HL-60 (cell line): ENCODE measurements at regions not wholly inside any gene's neighbourhood (a gene's known extent, or its start where the extent isn't known, plus 50 kb on each side); places are given as distances from the start of the nearest gene placed in this dataset.

Experiments
- DNase-seq, 2 experiments: peaks; one replicate each; pipeline ENCODE4 v3.0.0-alpha.2; 2010 to 2020; ENCODE audit warnings: low read depth in 1 of 2, low spot score in 1 of 2
- H3K27ac ChIP-seq: fragments of 250-450 bp; sonication (Bioruptor Pico); replicated peaks from 2 replicates; pipeline ENCODE4 v1.5.1; 2020; ENCODE audit warnings: mild to moderate bottlenecking, moderate library complexity
- H3K27me3 ChIP-seq: fragments of 250-450 bp; sonication (Bioruptor Pico); 2 replicates; pipeline ENCODE4 v1.5.1; 2021; ENCODE audit warnings: mild to moderate bottlenecking, moderate library complexity; ENCODE audit not compliant: insufficient read depth, poor library complexity, severe bottlenecking
- H3K4me3 ChIP-seq: replicated peaks from 2 replicates; pipeline ENCODE4 v1.5.1; 2011; ENCODE audit warnings: mild to moderate bottlenecking, control low read depth, low read length; ENCODE audit not compliant: insufficient read depth
- CTCF ChIP-seq: IDR thresholded peaks from one replicate; pipeline ENCODE4 v1.5.1; 2011; ENCODE audit warnings: low read length, control low read depth, inconsistent platforms; ENCODE audit not compliant: insufficient read depth
- GABPA ChIP-seq: IDR thresholded peaks from 2 replicates; pipeline ENCODE4 v1.6.1; 2012; ENCODE audit warnings: low read depth
- POLR2AphosphoS5 ChIP-seq: IDR thresholded peaks from 2 replicates; pipeline ENCODE4 v1.6.1; 2012; ENCODE audit warnings: low read depth
- REST ChIP-seq: IDR thresholded peaks from 2 replicates; pipeline ENCODE4 v1.6.1; 2012; ENCODE audit warnings: low read depth; ENCODE audit not compliant: insufficient replicate concordance
- SPI1 ChIP-seq: IDR thresholded peaks from 2 replicates; pipeline ENCODE4 v1.6.1; 2012; ENCODE audit warnings: low read depth, mild to moderate bottlenecking, borderline replicate concordance

- Histone ChIP-seq H3K27ac (no peak overlapping the region), H3K4me3 (no peak overlapping the region), H3K27me3 (no peaks in the 10 kb centered on the region)
- no peak for TF ChIP-seq SPI1
- TF ChIP-seq CTCF = no peak
- no peak for TF ChIP-seq REST
- TF ChIP-seq POLR2AphosphoS5 = no peak
- no peak for TF ChIP-seq GABPA
- no peak for DNase-seq
Observed at GRCh38 chr6:144466716-144467115, 181.6 kb downstream of the UTRN start.

- Histone ChIP-seq H3K4me3 (no peak overlapping the region), H3K27me3 (no peaks in the 10 kb centered on the region), H3K27ac (no peak overlapping the region)
- TF ChIP-seq GABPA (no peak), POLR2AphosphoS5 (no peak), CTCF (no peak), REST (no peak), SPI1 (no peak)
- no peak for DNase-seq
Observed at GRCh38 chr6:144467172-144467762, 182.1 kb downstream of the UTRN start.

- DNase-seq = no peak
- Histone ChIP-seq H3K4me3 (no peak overlapping the region), H3K27ac (no peak overlapping the region), H3K27me3 (no peaks in the 10 kb centered on the region)
- TF ChIP-seq CTCF = no peak
- TF ChIP-seq SPI1 = no peak
- no peak for TF ChIP-seq GABPA
- no peak for TF ChIP-seq REST
- TF ChIP-seq POLR2AphosphoS5 = no peak
Observed at GRCh38 chr6:144467921-144468320, 182.8 kb downstream of the UTRN start.
